WTC11 (cell line): ENCODE measurements at regions not wholly inside any gene's neighbourhood (a gene's known extent, or its start where the extent isn't known, plus 50 kb on each side); places are given as distances from the start of the nearest gene placed in this dataset.

Experiments
- ATAC-seq: fragments of 200-7000 bp; cut with Tn5 transposase; 2 replicates; pipeline ENCODE4 v1.10.0; 2021; ENCODE audit warnings: mild to moderate bottlenecking, moderate library complexity
- CTCF ChIA-PET: fragments of 300-600 bp; sonication (Branson Sonifier 250); formaldehyde crosslinking; loops from one replicate; lab custom pipeline; 2021; ENCODE audit warnings: antibody characterized with exemption; lab: Charles Lee
- POLR2A ChIA-PET: fragments of 350-600 bp; sonication (Branson Sonifier 250); formaldehyde crosslinking; loops from one replicate; lab custom pipeline; 2021; ENCODE audit warnings: antibody characterized with exemption; lab: Charles Lee
- DNase-seq: peaks from one replicate; pipeline ENCODE4 v3.0.0; 2021; ENCODE audit warnings: low spot score
- H3K27ac Mint-ChIP-seq: 2 replicates; pipeline ENCODE4 v1.8.0; 2021; ENCODE audit warnings: mixed read lengths
- H3K27me3 Mint-ChIP-seq: 2 replicates; pipeline ENCODE4 v1.8.0; 2021; ENCODE audit warnings: low read depth, mild to moderate bottlenecking, moderate library complexity, mixed read lengths
- H3K36me3 Mint-ChIP-seq: 2 replicates; pipeline ENCODE4 v1.8.0; 2021; ENCODE audit warnings: mixed read lengths
- H3K4me1 Mint-ChIP-seq: 2 replicates; pipeline ENCODE4 v1.8.0; 2022; ENCODE audit warnings: mixed read lengths
- H3K4me3 Mint-ChIP-seq: 2 replicates; pipeline ENCODE4 v1.8.0; 2021; ENCODE audit warnings: mild to moderate bottlenecking, moderate library complexity, mixed read lengths
- H3K9me3 Mint-ChIP-seq: 2 replicates; pipeline ENCODE4 v1.8.0; 2021; ENCODE audit warnings: mixed read lengths
- CREM ChIP-seq: sonication (generic); formaldehyde crosslinking; IDR thresholded peaks from 2 replicates; pipeline ENCODE4 v1.8.1; 2022; ENCODE audit warnings: mild to moderate bottlenecking, missing genetic modification reagents, moderate library complexity
- E2F1 ChIP-seq: sonication (generic); formaldehyde crosslinking; IDR thresholded peaks from 2 replicates; pipeline ENCODE4 v1.8.0; 2022; ENCODE audit warnings: mild to moderate bottlenecking, missing genetic modification reagents
- ELF4 ChIP-seq: sonication (generic); formaldehyde crosslinking; IDR thresholded peaks from 2 replicates; pipeline ENCODE4 v1.8.1; 2022; ENCODE audit warnings: low read depth, mild to moderate bottlenecking, moderate library complexity, missing genetic modification reagents
- HMGA2 ChIP-seq: fragments of 250-450 bp; sonication (Bioruptor Pico); IDR thresholded peaks from 2 replicates; pipeline ENCODE4 v1.4.0; 2021; ENCODE audit warnings: mild to moderate bottlenecking, moderate library complexity
- HMGXB4 ChIP-seq: sonication (generic); formaldehyde crosslinking; IDR thresholded peaks from 2 replicates; pipeline ENCODE4 v1.8.1; 2023; ENCODE audit warnings: mild to moderate bottlenecking, moderate library complexity, missing genetic modification reagents
- KAT7 ChIP-seq: sonication (generic); formaldehyde crosslinking; IDR thresholded peaks from 2 replicates; pipeline ENCODE4 v1.8.1; 2023; ENCODE audit warnings: missing genetic modification reagents, mild to moderate bottlenecking, borderline replicate concordance
- PREB ChIP-seq: sonication (generic); formaldehyde crosslinking; IDR thresholded peaks from 2 replicates; pipeline ENCODE4 v1.8.1; 2022; ENCODE audit warnings: mild to moderate bottlenecking, missing genetic modification reagents, moderate library complexity, borderline replicate concordance
- PRRX2 ChIP-seq: fragments of 250-450 bp; sonication (Bioruptor Pico); IDR thresholded peaks from 2 replicates; pipeline ENCODE4 v1.8.0; 2021; ENCODE audit warnings: mild to moderate bottlenecking
- ZNF263 ChIP-seq: sonication (generic); formaldehyde crosslinking; IDR thresholded peaks from 2 replicates; pipeline ENCODE4 v1.8.1; 2022; ENCODE audit warnings: low read depth, mild to moderate bottlenecking, moderate library complexity, missing genetic modification reagents
- ZNF396 ChIP-seq: fragments of 250-450 bp; sonication (Bioruptor Pico); IDR thresholded peaks from 2 replicates; pipeline ENCODE4 v1.8.0; 2021; ENCODE audit warnings: mild to moderate bottlenecking, moderate library complexity, borderline replicate concordance
- ZNF416 ChIP-seq: fragments of 250-450 bp; sonication (Bioruptor Pico); IDR thresholded peaks from 2 replicates; pipeline ENCODE4 v1.9.0; 2021; ENCODE audit warnings: mild to moderate bottlenecking, inconsistent platforms
- TF ChIP-seq, protein P1 (sequence below): sonication (generic); formaldehyde crosslinking; IDR thresholded peaks from 2 replicates; pipeline ENCODE4 v1.8.1; 2022; ENCODE audit warnings: missing genetic modification reagents, borderline replicate concordance
- TF ChIP-seq, protein P2 (sequence below): fragments of 250-450 bp; sonication (Bioruptor Pico); conservative IDR thresholded peaks from 2 replicates; pipeline ENCODE4 v1.9.0; 2021; ENCODE audit warnings: mild to moderate bottlenecking

GRCh38 chr21:19731251-19731650 is 1267.0 kb upstream of the NCAM2 start:
- no peaks in the 10 kb centered on the region for H3K27me3 Mint-ChIP-seq
- no peak for ATAC-seq
- H3K4me3 Mint-ChIP-seq = no peak overlapping the region
- peaks cover 6% of the 10 kb centered on the region; the same call in 1 of the 2 replicates for H3K36me3 Mint-ChIP-seq
- CTCF ChIA-PET = no interaction called here
- POLR2A ChIA-PET = no interaction called here
- H3K4me1 Mint-ChIP-seq = peaks cover 5% of the 10 kb centered on the region
- DNase-seq = no peak
- TF ChIP-seq ZNF416 (CRISPR knock-in tag) = no peak
- TF ChIP-seq HMGA2 (CRISPR knock-in tag) = no peak
- no peak for TF ChIP-seq PREB (CRISPR knock-in tag)
- no peak for TF ChIP-seq PRRX2 (CRISPR knock-in tag)
- no peak for TF ChIP-seq CREM (CRISPR knock-in tag)
- no peak for TF ChIP-seq ZNF263 (CRISPR knock-in tag)
- no peak for TF ChIP-seq ZNF396
- TF ChIP-seq KAT7 (CRISPR knock-in tag) = no peak
- TF ChIP-seq, all 79 proteins: peak for 0
- Mint-ChIP-seq H3K27ac (no peak overlapping the region), H3K9me3 (peaks cover 12% of the 10 kb centered on the region)

DNA sequence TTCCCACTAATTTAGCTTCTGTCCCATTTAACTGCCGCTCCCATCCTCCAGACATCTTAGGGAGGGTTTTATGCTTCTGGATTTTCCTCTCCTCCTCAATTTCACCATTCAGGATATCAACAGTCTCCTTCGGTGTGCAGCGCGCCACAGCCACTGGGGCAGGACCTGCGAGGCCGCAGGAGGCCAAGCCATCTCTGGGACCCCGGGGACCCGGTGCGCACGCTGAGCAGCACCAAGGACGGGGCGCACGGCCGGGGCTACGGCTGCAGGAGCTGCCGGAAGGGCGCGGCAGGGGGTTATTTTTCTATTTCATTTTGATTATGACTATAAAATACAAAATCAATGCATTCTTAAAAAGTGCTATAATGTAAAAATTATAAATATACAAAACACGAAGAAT is 1238.4 kb upstream of the NCAM2 start:
- POLR2A ChIA-PET = no interaction called here
- DNase-seq = no peak
- Mint-ChIP-seq H3K27me3 (no peaks in the 10 kb centered on the region), H3K9me3 (no peaks in the 10 kb centered on the region), H3K27ac (no peak overlapping the region), H3K36me3 (no peaks in the 10 kb centered on the region)
- ATAC-seq = no peak
- TF ChIP-seq HMGXB4 (CRISPR knock-in tag) (no peak), ELF4 (no peak), E2F1 (CRISPR knock-in tag) (no peak)
- TF ChIP-seq, protein P1, sequence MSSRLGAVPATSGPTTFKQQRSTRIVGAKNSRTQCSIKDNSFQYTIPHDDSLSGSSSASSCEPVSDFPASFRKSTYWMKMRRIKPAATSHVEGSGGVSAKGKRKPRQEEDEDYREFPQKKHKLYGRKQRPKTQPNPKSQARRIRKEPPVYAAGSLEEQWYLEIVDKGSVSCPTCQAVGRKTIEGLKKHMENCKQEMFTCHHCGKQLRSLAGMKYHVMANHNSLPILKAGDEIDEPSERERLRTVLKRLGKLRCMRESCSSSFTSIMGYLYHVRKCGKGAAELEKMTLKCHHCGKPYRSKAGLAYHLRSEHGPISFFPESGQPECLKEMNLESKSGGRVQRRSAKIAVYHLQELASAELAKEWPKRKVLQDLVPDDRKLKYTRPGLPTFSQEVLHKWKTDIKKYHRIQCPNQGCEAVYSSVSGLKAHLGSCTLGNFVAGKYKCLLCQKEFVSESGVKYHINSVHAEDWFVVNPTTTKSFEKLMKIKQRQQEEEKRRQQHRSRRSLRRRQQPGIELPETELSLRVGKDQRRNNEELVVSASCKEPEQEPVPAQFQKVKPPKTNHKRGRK (CRISPR knock-in tag) = no peak
- TF ChIP-seq, protein P2, sequence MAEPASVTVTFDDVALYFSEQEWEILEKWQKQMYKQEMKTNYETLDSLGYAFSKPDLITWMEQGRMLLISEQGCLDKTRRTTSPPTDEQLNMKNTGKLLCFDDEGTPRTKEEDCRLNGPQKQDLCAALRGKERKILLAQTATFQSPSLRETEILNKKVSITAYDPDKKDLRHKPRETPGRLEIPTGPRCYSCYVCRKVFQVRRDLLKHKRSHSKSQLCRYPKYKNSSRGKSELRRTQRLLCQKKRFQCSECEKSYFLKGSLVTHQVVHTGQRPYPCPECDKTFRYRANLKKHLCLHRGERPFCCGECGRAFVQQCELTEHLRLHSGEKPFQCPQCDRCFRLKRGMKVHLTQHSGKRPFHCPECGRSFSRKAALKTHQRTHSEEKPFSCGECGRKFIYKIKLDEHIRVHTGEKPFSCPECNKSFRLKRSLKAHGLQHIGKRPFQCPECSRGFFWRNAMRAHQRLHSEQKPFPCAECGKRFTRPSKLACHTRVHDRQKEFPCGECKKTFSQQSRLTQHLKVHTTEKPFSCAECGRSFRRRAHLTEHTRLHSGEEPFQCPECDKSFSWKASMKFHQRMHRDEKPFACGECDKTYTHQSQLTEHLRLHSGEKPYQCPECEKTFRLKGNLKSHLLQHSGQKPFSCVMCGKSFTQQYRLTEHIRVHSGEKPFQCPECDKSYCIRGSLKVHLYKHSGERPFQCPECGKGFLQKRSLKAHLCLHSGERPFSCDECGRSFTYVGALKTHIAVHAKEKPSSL (CRISPR knock-in tag) = no peak
- TF ChIP-seq, all 79 proteins: peak for 0
- H3K4me3 Mint-ChIP-seq = no peak overlapping the region
- CTCF ChIA-PET = no interaction called here
- no peaks in the 10 kb centered on the region for H3K4me1 Mint-ChIP-seq

DNA sequence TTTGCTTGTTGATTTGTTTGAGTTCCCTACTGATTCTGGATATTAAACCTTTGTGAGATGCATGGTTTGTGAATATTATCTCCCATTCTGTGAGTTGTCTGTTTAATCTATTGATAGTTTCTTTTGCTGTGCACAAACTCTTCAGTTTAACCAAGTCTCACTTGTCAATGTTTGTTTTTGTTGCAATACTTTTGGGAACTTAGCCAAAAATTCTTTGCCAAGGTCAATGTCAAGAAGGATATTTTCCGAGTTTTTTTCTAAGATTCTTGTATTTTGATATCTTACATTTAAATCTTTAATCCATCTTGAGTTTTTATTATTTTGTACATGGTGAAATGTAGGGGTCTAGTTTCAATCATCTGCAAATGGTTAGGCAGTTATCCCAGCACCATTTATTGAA is 1230.7 kb upstream of the NCAM2 start:
- ATAC-seq (no peak), DNase-seq (no peak)
- H3K27me3 Mint-ChIP-seq = no peaks in the 10 kb centered on the region
- no peak overlapping the region for H3K27ac Mint-ChIP-seq
- H3K4me3 Mint-ChIP-seq = no peak overlapping the region
- no peaks in the 10 kb centered on the region for H3K36me3 Mint-ChIP-seq
- POLR2A ChIA-PET = no interaction called here
- CTCF ChIA-PET = no interaction called here
- H3K9me3 Mint-ChIP-seq = peaks cover 7% of the 10 kb centered on the region
- no peaks in the 10 kb centered on the region for H3K4me1 Mint-ChIP-seq
- TF ChIP-seq ZNF416 (CRISPR knock-in tag) = no peak
